HL-60/S4 treated with retinoic acid at 250 ng/mL for 4 days and 3 days (cell line): ENCODE measurements at regions not wholly inside any gene's neighbourhood (a gene's known extent, or its start where the extent isn't known, plus 50 kb on each side); places are given as distances from the start of the nearest gene placed in this dataset.

Experiments used
- in situ Hi-C: fragments of 300-500 bp; cut with MboI; formaldehyde crosslinking; loops from 2 replicates; pipeline ENCODE4 v1.7.0; 2022; ENCODE audit warnings: low sequenced_read_pairs

GRCh38 chr11:128642571-128642970 is 51.3 kb upstream of the FLI1 start:
- in situ Hi-C loops = loop anchor here (25.0 kb wide), 2 partner anchors 455 to 605 kb away; no protein-coding TSS in a partner anchor

- in situ Hi-C loops = loop anchor here (25.0 kb wide), 2 partner anchors 456 to 606 kb away; no protein-coding TSS in a partner anchor
Observed at GRCh38 chr11:128643661-128644317, 50.1 kb upstream of the FLI1 start.
